ENCODE measurements at regions not wholly inside any gene's neighbourhood (a gene's known extent, or its start where the extent isn't known, plus 50 kb on each side); places are given as distances from the start of the nearest gene placed in this dataset.

DNA sequence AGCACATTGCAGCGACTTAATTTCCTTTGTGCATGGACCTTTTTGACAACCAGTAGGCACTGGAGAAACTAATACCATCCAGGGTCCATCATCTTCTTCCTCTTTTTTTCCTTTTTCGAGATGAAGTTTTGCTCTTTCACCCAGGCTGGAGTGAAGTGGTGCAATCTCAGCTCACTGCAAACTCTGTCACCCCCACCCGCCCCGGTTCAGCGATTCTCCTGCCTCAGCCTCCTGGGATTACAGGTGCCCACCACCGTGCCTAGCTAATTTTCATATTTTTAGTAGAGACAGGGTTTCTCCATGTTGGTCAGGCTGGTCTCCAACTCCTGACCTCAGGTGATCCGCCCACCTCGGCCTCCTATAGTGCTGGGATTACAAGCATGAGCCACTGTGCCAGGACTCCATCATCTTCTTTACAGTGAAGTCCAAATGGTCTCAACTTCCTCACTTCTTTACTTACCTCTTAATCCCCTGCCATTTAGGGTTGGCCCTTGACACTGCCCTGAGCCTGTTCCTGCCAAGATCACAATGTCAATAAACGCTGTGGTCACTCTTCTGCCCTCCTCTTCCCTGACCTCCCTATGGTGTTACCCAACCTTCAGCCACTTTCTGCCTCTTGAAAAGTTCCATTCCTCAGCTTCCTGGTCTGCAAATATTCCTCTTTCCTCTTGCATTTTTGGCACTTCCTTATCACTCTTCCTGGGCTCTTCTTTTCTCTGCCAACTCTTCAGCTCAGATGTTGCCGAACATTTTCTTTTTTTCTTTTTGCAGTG lies 119.8 kb upstream of the SLC34A2 start:
- TF ChIP-seq, protein P1, sequence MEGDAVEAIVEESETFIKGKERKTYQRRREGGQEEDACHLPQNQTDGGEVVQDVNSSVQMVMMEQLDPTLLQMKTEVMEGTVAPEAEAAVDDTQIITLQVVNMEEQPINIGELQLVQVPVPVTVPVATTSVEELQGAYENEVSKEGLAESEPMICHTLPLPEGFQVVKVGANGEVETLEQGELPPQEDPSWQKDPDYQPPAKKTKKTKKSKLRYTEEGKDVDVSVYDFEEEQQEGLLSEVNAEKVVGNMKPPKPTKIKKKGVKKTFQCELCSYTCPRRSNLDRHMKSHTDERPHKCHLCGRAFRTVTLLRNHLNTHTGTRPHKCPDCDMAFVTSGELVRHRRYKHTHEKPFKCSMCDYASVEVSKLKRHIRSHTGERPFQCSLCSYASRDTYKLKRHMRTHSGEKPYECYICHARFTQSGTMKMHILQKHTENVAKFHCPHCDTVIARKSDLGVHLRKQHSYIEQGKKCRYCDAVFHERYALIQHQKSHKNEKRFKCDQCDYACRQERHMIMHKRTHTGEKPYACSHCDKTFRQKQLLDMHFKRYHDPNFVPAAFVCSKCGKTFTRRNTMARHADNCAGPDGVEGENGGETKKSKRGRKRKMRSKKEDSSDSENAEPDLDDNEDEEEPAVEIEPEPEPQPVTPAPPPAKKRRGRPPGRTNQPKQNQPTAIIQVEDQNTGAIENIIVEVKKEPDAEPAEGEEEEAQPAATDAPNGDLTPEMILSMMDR (IDR thresholded peaks at IDR 0.05), result no peak
- no peak overlapping the region for H3K4me3 ChIP-seq
- no peak overlapping the region for H3K27ac ChIP-seq
- DNase-seq (ENCODE audit: low spot score in 2 of 2), result no peak
- intact Hi-C loops (cut with DNase I), result no loop called here
- H3K36me3 ChIP-seq, result no peaks in the 10 kb centered on the region
- no peaks in the 10 kb centered on the region for H3K9me3 ChIP-seq
- no peaks in the 10 kb centered on the region for H3K27me3 ChIP-seq
- no peaks in the 10 kb centered on the region for H3K4me1 ChIP-seq

DNA sequence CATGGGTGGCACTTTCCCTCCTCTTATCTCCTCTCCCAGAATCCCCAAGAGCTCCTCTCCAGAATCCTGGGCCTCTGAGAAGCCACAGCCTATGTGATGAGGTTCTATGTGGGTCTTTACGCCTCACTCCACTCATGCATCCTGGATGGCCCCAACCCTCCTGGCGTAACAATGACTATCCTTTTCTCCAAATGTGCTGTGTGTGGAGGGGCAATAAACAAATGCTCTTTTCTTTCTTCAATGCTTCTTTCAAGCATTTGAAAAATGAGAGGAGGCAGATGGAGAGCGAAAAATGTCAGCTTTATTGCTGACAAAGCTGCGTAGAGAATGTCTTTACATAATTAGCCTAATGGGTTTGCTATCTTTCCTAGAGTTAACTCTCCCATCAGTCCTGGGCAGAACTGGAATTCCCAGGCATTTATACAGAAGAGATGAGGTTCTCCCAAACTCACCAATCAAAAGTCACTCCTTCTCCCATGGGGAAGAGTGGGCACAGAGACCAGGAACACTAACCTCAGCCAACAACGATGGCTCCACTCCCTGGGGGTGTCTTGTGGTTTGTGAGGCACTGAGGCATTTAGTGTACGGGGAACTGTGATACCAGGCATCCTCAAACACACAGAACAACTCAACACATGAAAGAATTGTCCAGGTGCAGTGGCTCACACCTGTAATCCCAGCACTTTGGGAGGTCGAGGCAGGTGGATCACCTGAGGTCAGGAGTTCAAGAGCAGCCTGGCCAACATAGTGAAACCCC lies 118.9 kb upstream of the SLC34A2 start:
- DNase-seq (ENCODE audit: low spot score in 2 of 2), result no peak
- no peaks in the 10 kb centered on the region for H3K27me3 ChIP-seq
- H3K4me3 ChIP-seq, result no peak overlapping the region
- no peaks in the 10 kb centered on the region for H3K9me3 ChIP-seq
- TF ChIP-seq, protein P1 (IDR thresholded peaks at IDR 0.05), result no peak
- no peak overlapping the region for H3K27ac ChIP-seq
- intact Hi-C loops (cut with DNase I), result no loop called here
- no peaks in the 10 kb centered on the region for H3K36me3 ChIP-seq
- no peaks in the 10 kb centered on the region for H3K4me1 ChIP-seq

DNA sequence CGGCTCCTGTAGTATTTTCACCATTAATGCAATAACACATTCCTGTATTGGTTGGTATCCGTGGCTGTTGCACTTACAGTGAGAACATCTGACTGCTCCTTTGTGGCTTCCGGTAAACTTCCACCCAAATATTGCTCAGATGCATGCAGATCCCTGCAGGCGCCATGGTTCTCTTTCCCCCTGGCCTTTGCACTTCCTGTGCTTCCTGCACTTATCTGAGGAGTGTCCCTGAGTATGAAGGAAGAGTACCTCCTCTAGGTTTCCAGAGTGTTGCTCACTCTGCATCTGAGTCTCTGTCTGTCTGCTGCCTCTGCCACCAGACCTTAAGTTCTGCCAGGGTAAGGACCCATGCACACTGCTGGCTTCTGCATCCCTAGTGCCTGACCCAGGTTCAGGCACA lies 117.2 kb upstream of the SLC34A2 start:
- no peaks in the 10 kb centered on the region for H3K9me3 ChIP-seq
- TF ChIP-seq, protein P1 (IDR thresholded peaks at IDR 0.05), result no peak
- no peaks in the 10 kb centered on the region for H3K4me1 ChIP-seq
- H3K27me3 ChIP-seq, result no peaks in the 10 kb centered on the region
- intact Hi-C loops (cut with DNase I), result no loop called here
- H3K36me3 ChIP-seq, result no peaks in the 10 kb centered on the region
- no peak overlapping the region for H3K27ac ChIP-seq
- no peak for DNase-seq (ENCODE audit: low spot score in 2 of 2)
- H3K4me3 ChIP-seq, result no peak overlapping the region

DNA sequence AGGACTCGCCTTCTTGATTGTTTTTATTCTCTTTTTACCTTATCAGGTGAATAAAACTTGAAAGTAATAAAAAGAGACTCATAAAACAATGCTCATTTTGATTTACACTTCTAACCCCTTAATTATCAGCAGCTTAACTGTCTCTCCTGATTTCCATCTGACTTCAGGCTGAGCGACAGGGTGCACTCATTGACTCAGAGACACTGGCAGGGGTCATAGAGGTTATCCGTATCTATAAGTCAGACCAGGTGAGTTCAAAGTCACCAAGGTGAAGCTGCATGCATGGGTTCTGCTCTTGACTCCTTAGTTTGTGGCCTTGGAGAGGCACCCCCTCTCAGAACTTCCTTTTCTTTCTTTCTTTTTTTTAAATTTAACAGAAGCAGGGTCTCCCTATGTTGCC lies 116.4 kb upstream of the SLC34A2 start:
- DNase-seq (ENCODE audit: low spot score in 2 of 2), result no peak
- no peak overlapping the region for H3K4me3 ChIP-seq
- H3K4me1 ChIP-seq, result no peaks in the 10 kb centered on the region
- H3K27ac ChIP-seq, result no peak overlapping the region
- no peaks in the 10 kb centered on the region for H3K27me3 ChIP-seq
- TF ChIP-seq, protein P1 (IDR thresholded peaks at IDR 0.05), result no peak
- H3K9me3 ChIP-seq, result no peaks in the 10 kb centered on the region
- intact Hi-C loops (cut with DNase I), result no loop called here
- H3K36me3 ChIP-seq, result no peaks in the 10 kb centered on the region

DNA sequence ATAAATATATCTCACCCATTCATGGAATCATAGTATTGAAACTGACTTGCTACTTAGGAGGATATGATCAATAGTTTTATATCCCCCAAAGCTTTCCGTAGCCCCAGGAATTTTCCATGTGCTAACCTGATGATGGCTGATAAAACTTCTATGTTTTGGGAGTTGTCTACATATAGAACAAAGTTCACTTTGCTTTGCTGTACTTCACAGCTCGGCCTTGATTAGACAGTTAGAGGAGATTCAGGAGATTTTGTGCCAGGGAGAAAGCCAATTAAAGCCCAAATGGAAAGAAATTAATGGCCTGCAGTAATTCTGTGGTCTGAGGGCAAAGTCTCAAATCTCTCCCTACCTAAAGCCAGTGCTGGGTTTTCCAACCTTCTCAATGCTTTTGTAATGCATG lies 114.9 kb upstream of the SLC34A2 start:
- TF ChIP-seq, protein P1 (IDR thresholded peaks at IDR 0.05), result no peak
- no peaks in the 10 kb centered on the region for H3K4me1 ChIP-seq
- DNase-seq (ENCODE audit: low spot score in 2 of 2), result no peak
- H3K9me3 ChIP-seq, result no peaks in the 10 kb centered on the region
- intact Hi-C loops (cut with DNase I), result no loop called here
- no peaks in the 10 kb centered on the region for H3K27me3 ChIP-seq
- H3K36me3 ChIP-seq, result no peaks in the 10 kb centered on the region
- no peak overlapping the region for H3K4me3 ChIP-seq
- H3K27ac ChIP-seq, result no peak overlapping the region
